Lower leg skin (tissue), 3 donors: ENCODE measurements at regions not wholly inside any gene's neighbourhood (a gene's known extent, or its start where the extent isn't known, plus 50 kb on each side); places are given as distances from the start of the nearest gene placed in this dataset.

ENCODE experiments used
- POLR2A ChIP-seq, 2 donors: fragments of 450-650 bp; IDR thresholded peaks; one replicate each; pipeline ENCODE4 v1.6.1; 2016 to 2017; ENCODE audit warnings: antibody characterized with exemption in 2 of 2, mild to moderate bottlenecking in 1 of 2, moderate library complexity in 1 of 2
- TF ChIP-seq, protein P1 (sequence below), 3 donors: fragments of 450-650 bp; IDR thresholded peaks; one replicate each; pipeline ENCODE4 v1.5.1; 2016; ENCODE audit warnings: antibody characterized with exemption in 3 of 3, mild to moderate bottlenecking in 3 of 3, moderate library complexity in 2 of 3

DNA sequence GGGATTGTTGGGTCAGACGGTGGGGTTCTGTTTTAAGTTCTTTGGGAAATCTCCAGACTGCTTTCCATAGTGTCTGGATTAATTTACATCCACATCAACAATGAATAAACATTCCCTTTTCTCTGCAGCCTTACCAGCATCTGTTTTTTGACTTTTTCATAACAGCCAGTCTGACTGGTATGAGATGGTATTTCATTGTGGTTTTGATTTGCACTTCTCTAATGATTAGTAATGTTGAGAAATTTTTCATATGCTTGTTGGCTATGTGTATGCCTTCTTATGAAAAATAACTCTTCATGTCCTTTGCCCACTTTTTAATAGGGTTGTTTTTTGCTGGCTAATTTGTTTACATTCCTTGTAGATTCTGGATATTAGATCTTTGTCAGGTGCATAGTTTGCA is 140.8 kb upstream of the CNTN1 start:
- TF ChIP-seq, protein P1, sequence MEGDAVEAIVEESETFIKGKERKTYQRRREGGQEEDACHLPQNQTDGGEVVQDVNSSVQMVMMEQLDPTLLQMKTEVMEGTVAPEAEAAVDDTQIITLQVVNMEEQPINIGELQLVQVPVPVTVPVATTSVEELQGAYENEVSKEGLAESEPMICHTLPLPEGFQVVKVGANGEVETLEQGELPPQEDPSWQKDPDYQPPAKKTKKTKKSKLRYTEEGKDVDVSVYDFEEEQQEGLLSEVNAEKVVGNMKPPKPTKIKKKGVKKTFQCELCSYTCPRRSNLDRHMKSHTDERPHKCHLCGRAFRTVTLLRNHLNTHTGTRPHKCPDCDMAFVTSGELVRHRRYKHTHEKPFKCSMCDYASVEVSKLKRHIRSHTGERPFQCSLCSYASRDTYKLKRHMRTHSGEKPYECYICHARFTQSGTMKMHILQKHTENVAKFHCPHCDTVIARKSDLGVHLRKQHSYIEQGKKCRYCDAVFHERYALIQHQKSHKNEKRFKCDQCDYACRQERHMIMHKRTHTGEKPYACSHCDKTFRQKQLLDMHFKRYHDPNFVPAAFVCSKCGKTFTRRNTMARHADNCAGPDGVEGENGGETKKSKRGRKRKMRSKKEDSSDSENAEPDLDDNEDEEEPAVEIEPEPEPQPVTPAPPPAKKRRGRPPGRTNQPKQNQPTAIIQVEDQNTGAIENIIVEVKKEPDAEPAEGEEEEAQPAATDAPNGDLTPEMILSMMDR (IDR thresholded peaks at IDR 0.05) = no peak
- no peak for TF ChIP-seq POLR2A (IDR thresholded peaks at IDR 0.05)
